GM23338 (cell line): ENCODE measurements at regions not wholly inside any gene's neighbourhood (a gene's known extent, or its start where the extent isn't known, plus 50 kb on each side); places are given as distances from the start of the nearest gene placed in this dataset.

ENCODE experiments used
- ATAC-seq: fragments of 200-7000 bp; cut with Tn5 transposase; 3 replicates; pipeline ENCODE4 v1.9.1; 2020
- DNase-seq: peaks from one replicate; pipeline ENCODE4 v3.0.0-alpha.2; 2015; ENCODE audit warnings: low spot score
- H2AFZ ChIP-seq: fragments of 200-600 bp; sonication (generic); 2 replicates; pipeline ENCODE4 v1.8.0; 2016; ENCODE audit warnings: antibody characterized with exemption, mild to moderate bottlenecking, moderate library complexity
- H3F3A ChIP-seq: fragments of 200-600 bp; sonication (generic); replicated peaks from 2 replicates; pipeline ENCODE4 v1.8.0; 2017; ENCODE audit warnings: antibody characterized with exemption, mixed run types, low read depth
- H3K27ac ChIP-seq: fragments of 200-600 bp; sonication (generic); 2 replicates; pipeline ENCODE4 v1.6.1; 2016; ENCODE audit warnings: low read depth
- H3K27me3 ChIP-seq: fragments of 200-600 bp; sonication (generic); 2 replicates; pipeline ENCODE4 v1.8.0; 2016; ENCODE audit warnings: mild to moderate bottlenecking, mixed run types, moderate library complexity; ENCODE audit not compliant: insufficient read depth
- H3K36me3 ChIP-seq: fragments of 200-600 bp; sonication (generic); 2 replicates; pipeline ENCODE4 v1.8.0; 2016; ENCODE audit warnings: mild to moderate bottlenecking; ENCODE audit not compliant: insufficient read depth
- H3K4me1 ChIP-seq: fragments of 200-600 bp; sonication (generic); 2 replicates; pipeline ENCODE4 v1.8.0; 2016; ENCODE audit warnings: mild to moderate bottlenecking, moderate library complexity; ENCODE audit not compliant: insufficient read depth
- H3K4me2 ChIP-seq: fragments of 200-600 bp; sonication (generic); 2 replicates; pipeline ENCODE4 v1.7.1; 2017; ENCODE audit warnings: mixed run types
- H3K4me3 ChIP-seq: fragments of 200-600 bp; sonication (generic); 2 replicates; pipeline ENCODE4 v1.6.1; 2016; ENCODE audit warnings: mixed run types
- H3K79me2 ChIP-seq: fragments of 200-600 bp; sonication (generic); replicated peaks from 2 replicates; pipeline ENCODE4 v1.8.0; 2017; ENCODE audit warnings: mild to moderate bottlenecking; ENCODE audit not compliant: insufficient read depth
- H3K9me2 ChIP-seq: fragments of 200-600 bp; sonication (generic); 2 replicates; pipeline ENCODE4 v1.8.0; 2017; ENCODE audit not compliant: insufficient read depth
- H4K20me1 ChIP-seq: fragments of 200-600 bp; sonication (generic); replicated peaks from 2 replicates; pipeline ENCODE4 v1.8.0; 2017; ENCODE audit warnings: mild to moderate bottlenecking; ENCODE audit not compliant: insufficient read depth
- H3K27ac Mint-ChIP-seq: 2 replicates; pipeline ENCODE4 v1.8.0; 2020; ENCODE audit warnings: inconsistent platforms, mild to moderate bottlenecking, moderate library complexity, mixed read lengths
- H3K27me3 Mint-ChIP-seq: 3 replicates; pipeline ENCODE4 v1.8.0; 2022; ENCODE audit warnings: low read depth, mild to moderate bottlenecking, moderate library complexity, mixed read lengths, inconsistent platforms; ENCODE audit not compliant: insufficient read depth, poor library complexity
- H3K36me3 Mint-ChIP-seq: 3 replicates; pipeline ENCODE4 v1.8.0; 2021; ENCODE audit warnings: low read depth, mild to moderate bottlenecking, inconsistent platforms, moderate library complexity, mixed read lengths
- H3K4me1 Mint-ChIP-seq: 3 replicates; pipeline ENCODE4 v1.8.0; 2020; ENCODE audit warnings: mild to moderate bottlenecking, inconsistent platforms, mixed read lengths
- H3K4me3 Mint-ChIP-seq: 3 replicates; pipeline ENCODE4 v1.8.0; 2021; ENCODE audit warnings: moderate library complexity, mild to moderate bottlenecking, inconsistent platforms, mixed read lengths
- H3K9me3 Mint-ChIP-seq: 3 replicates; pipeline ENCODE4 v1.8.0; 2020; ENCODE audit warnings: moderate library complexity, mild to moderate bottlenecking, inconsistent platforms, mixed read lengths
- CREB1 ChIP-seq: fragments of 250-450 bp; sonication (Bioruptor Pico); IDR thresholded peaks from 2 replicates; pipeline ENCODE4 v1.5.0; 2020; ENCODE audit warnings: low read depth, mild to moderate bottlenecking, moderate library complexity
- CTCF ChIP-seq, 2 experiments: fragments of 200-600 bp in 1 of 2; sonication (generic) in 1 of 2; conservative IDR thresholded peaks; 2 replicates each; pipeline versions ENCODE4 v1.5.1 to v1.6.1; 2016 to 2017; ENCODE audit warnings: antibody characterized with exemption in 2 of 2, low read depth in 2 of 2, mild to moderate bottlenecking in 2 of 2, moderate library complexity in 1 of 2
- ETS1 ChIP-seq: IDR thresholded peaks from 2 replicates; pipeline ENCODE4 v1.6.1; 2016; ENCODE audit warnings: antibody characterized with exemption
- EZH2 ChIP-seq: fragments of 200-600 bp; sonication (generic); IDR thresholded peaks from one replicate; pipeline ENCODE4 v1.8.0; 2017; ENCODE audit warnings: antibody characterized with exemption, mild to moderate bottlenecking, low read depth; ENCODE audit not compliant: unreplicated experiment
- EZH2phosphoT487 ChIP-seq: fragments of 200-600 bp; sonication (generic); IDR thresholded peaks from one replicate; pipeline ENCODE4 v1.8.1; 2018; ENCODE audit warnings: antibody characterized with exemption; ENCODE audit not compliant: unreplicated experiment
- JUNB ChIP-seq: IDR thresholded peaks from one replicate; pipeline ENCODE4 v1.6.1; 2016; ENCODE audit warnings: antibody characterized with exemption; ENCODE audit not compliant: unreplicated experiment
- NANOG ChIP-seq: IDR thresholded peaks from 2 replicates; pipeline ENCODE4 v1.6.1; 2016; ENCODE audit warnings: antibody characterized with exemption, borderline replicate concordance
- POLR2AphosphoS5 ChIP-seq: IDR thresholded peaks from 2 replicates; pipeline ENCODE4 v1.6.1; 2016; ENCODE audit warnings: antibody characterized with exemption, low read depth
- STAT1 ChIP-seq: IDR thresholded peaks from one replicate; pipeline ENCODE4 v1.6.1; 2016; ENCODE audit warnings: antibody characterized with exemption; ENCODE audit not compliant: unreplicated experiment
- ZNF114 ChIP-seq: fragments of 250-450 bp; sonication (Bioruptor Pico); IDR thresholded peaks from 2 replicates; pipeline ENCODE4 v1.5.0; 2020; ENCODE audit warnings: mild to moderate bottlenecking, moderate library complexity
- ZNF331 ChIP-seq: fragments of 250-450 bp; sonication (Bioruptor Pico); IDR thresholded peaks from 2 replicates; pipeline ENCODE4 v1.5.0; 2020; ENCODE audit warnings: low read depth, mild to moderate bottlenecking, moderate library complexity
- ZNF462 ChIP-seq: fragments of 250-450 bp; sonication (Bioruptor Pico); IDR thresholded peaks from 2 replicates; pipeline ENCODE4 v1.5.0; 2020; ENCODE audit warnings: mild to moderate bottlenecking, moderate library complexity
- TF ChIP-seq, protein P1 (sequence below): IDR thresholded peaks from one replicate; pipeline ENCODE4 v1.6.1; 2018; ENCODE audit warnings: antibody characterized with exemption; ENCODE audit not compliant: unreplicated experiment

- TF ChIP-seq JUNB (no peak), STAT1 (no peak), POLR2AphosphoS5 (no peak), CTCF (conservative IDR thresholded peaks at IDR 0.05; ENCODE audit: low read depth in 2 of 2) (no peak), NANOG (no peak), ETS1 (no peak), EZH2 (no peak), ZNF462 (CRISPR knock-in tag) (no peak), ZNF114 (no peak), CREB1 (no peak), EZH2phosphoT487 (no peak), ZNF331 (CRISPR knock-in tag) (no peak)
- TF ChIP-seq, protein P1, sequence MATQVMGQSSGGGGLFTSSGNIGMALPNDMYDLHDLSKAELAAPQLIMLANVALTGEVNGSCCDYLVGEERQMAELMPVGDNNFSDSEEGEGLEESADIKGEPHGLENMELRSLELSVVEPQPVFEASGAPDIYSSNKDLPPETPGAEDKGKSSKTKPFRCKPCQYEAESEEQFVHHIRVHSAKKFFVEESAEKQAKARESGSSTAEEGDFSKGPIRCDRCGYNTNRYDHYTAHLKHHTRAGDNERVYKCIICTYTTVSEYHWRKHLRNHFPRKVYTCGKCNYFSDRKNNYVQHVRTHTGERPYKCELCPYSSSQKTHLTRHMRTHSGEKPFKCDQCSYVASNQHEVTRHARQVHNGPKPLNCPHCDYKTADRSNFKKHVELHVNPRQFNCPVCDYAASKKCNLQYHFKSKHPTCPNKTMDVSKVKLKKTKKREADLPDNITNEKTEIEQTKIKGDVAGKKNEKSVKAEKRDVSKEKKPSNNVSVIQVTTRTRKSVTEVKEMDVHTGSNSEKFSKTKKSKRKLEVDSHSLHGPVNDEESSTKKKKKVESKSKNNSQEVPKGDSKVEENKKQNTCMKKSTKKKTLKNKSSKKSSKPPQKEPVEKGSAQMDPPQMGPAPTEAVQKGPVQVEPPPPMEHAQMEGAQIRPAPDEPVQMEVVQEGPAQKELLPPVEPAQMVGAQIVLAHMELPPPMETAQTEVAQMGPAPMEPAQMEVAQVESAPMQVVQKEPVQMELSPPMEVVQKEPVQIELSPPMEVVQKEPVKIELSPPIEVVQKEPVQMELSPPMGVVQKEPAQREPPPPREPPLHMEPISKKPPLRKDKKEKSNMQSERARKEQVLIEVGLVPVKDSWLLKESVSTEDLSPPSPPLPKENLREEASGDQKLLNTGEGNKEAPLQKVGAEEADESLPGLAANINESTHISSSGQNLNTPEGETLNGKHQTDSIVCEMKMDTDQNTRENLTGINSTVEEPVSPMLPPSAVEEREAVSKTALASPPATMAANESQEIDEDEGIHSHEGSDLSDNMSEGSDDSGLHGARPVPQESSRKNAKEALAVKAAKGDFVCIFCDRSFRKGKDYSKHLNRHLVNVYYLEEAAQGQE, result no peak
- H3K27me3 Mint-ChIP-seq, result no peaks in the 10 kb centered on the region
- no peaks in the 10 kb centered on the region for H3K4me1 Mint-ChIP-seq
Observed at GRCh38 chr12:114952573-114953271, 268.7 kb upstream of the TBX3 start.

More at GRCh38 chr12:114952573-114953271, 268.7 kb upstream of the TBX3 start:
- Histone ChIP-seq H3F3A (no peaks in the 10 kb centered on the region), H3K9me2 (no peaks in the 10 kb centered on the region), H2AFZ (no peak overlapping the region), H3K4me1 (no peaks in the 10 kb centered on the region), H3K4me3 (no peak overlapping the region), H4K20me1 (no peaks in the 10 kb centered on the region), H3K27me3 (no peaks in the 10 kb centered on the region), H3K4me2 (no peak overlapping the region), H3K27ac (no peak overlapping the region), H3K36me3 (no peaks in the 10 kb centered on the region), H3K79me2 (no peaks in the 10 kb centered on the region)
- DNase-seq (no peak), ATAC-seq (no peak)
- Mint-ChIP-seq H3K9me3 (no peaks in the 10 kb centered on the region), H3K36me3 (no peaks in the 10 kb centered on the region), H3K27ac (no peak overlapping the region), H3K4me3 (no peak overlapping the region)
